ENCODE measurements at regions not wholly inside any gene's neighbourhood (a gene's known extent, or its start where the extent isn't known, plus 50 kb on each side); places are given as distances from the start of the nearest gene placed in this dataset.

- H3K4me3 ChIP-seq (ENCODE audit: low read depth, low read length): no peak overlapping the region
- no peak for DNase-seq (ENCODE audit: low read depth)
- no peak for TF ChIP-seq CTCF (conservative IDR thresholded peaks at IDR 0.05; ENCODE audit: low read depth, low read length)
These were observed 233.0 kb upstream of the FAM83B start for GRCh38 chr6:54613596-54613995.

GRCh38 chr6:54614499-54615195 is 231.9 kb upstream of the FAM83B start:
- H3K4me3 ChIP-seq (ENCODE audit: low read depth, low read length): no peak overlapping the region
- TF ChIP-seq CTCF (conservative IDR thresholded peaks at IDR 0.05; ENCODE audit: low read depth, low read length): no peak

DNA sequence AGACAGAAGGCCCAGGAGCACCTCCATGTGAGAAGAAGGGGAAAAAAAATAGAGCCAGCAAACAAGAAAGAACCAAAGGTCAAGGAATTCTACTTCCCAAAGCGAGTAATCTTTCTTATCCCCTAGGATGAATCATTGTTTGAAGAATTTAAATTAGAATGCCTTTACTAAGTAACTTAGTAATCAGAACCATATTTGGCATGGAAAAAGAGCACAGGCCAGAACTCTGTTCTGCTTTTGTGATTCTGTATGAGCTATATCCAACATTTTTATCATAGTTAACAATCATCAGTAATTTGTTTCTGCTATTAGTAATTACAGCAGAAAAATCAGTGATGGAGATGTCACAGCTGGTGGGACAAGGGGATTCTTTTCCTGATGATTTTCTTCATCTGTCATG is 228.8 kb upstream of the FAM83B start:
- DNase-seq (ENCODE audit: low read depth): peak; percentile 74
- H3K4me3 ChIP-seq (ENCODE audit: low read depth, low read length): no peak overlapping the region
- TF ChIP-seq CTCF (conservative IDR thresholded peaks at IDR 0.05; ENCODE audit: low read depth, low read length): no peak

More at GRCh38 chr6:54614499-54615195, 231.9 kb upstream of the FAM83B start:
- DNase-seq (ENCODE audit: low read depth): no peak

- no peak for DNase-seq (ENCODE audit: low read depth)
- H3K4me3 ChIP-seq (ENCODE audit: low read depth, low read length): no peak overlapping the region
- TF ChIP-seq CTCF (conservative IDR thresholded peaks at IDR 0.05; ENCODE audit: low read depth, low read length): no peak
These were observed 228.0 kb upstream of the FAM83B start for GRCh38 chr6:54618572-54618971.

DNA sequence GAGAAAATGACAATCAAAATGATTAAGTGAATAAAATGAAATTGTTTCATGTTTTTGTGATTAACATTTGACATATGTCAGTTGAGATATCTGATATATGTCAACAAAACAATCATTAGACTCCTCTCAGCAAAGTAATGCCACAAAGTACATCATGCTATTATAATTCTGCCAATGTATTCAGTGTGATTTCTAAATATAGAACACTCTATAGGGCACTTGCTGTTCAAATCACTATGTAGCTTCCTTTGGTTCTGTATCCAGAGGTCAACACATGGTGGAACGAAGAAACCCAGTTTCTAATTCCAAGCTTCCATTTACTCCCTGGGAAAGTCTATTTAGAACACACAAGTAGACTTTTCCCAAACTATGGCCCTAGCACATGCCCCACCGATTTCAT is 227.5 kb upstream of the FAM83B start:
- no peak overlapping the region for H3K4me3 ChIP-seq (ENCODE audit: low read depth, low read length)
- DNase-seq (ENCODE audit: low read depth): no peak
- TF ChIP-seq CTCF (conservative IDR thresholded peaks at IDR 0.05; ENCODE audit: low read depth, low read length): no peak

GRCh38 chr6:54621285-54621684 is 225.3 kb upstream of the FAM83B start:
- peak; percentile 74 for TF ChIP-seq CTCF (conservative IDR thresholded peaks at IDR 0.05; ENCODE audit: low read depth, low read length)
- DNase-seq (ENCODE audit: low read depth): peak; percentile 52
- H3K4me3 ChIP-seq (ENCODE audit: low read depth, low read length): no peak overlapping the region

- H3K4me3 ChIP-seq (ENCODE audit: low read depth, low read length): no peak overlapping the region
- DNase-seq (ENCODE audit: low read depth): no peak
- TF ChIP-seq CTCF (conservative IDR thresholded peaks at IDR 0.05; ENCODE audit: low read depth, low read length): no peak
These were observed 222.4 kb upstream of the FAM83B start for GRCh38 chr6:54624216-54624615.

All from choroid plexus epithelial cell (primary cell).